ENCODE measurements at regions not wholly inside any gene's neighbourhood (a gene's known extent, or its start where the extent isn't known, plus 50 kb on each side); places are given as distances from the start of the nearest gene placed in this dataset.

- TF ChIP-seq CTCF (IDR thresholded peaks at IDR 0.05; ENCODE audit: poor library complexity) (no peak), EZH2 (IDR thresholded peaks at IDR 0.05; ENCODE audit: borderline replicate concordance) (no peak), EZH2phosphoT487 (IDR thresholded peaks at IDR 0.05; ENCODE audit: low read depth, severe bottlenecking, unreplicated experiment) (no peak)
Measured at GRCh38 chr18:70469916-70470315, 181.1 kb downstream of the SOCS6 start.
